Epithelial cell of esophagus (primary cell): ENCODE measurements at regions not wholly inside any gene's neighbourhood (a gene's known extent, or its start where the extent isn't known, plus 50 kb on each side); places are given as distances from the start of the nearest gene placed in this dataset.

ENCODE experiments used
- DNase-seq: peaks from one replicate; pipeline ENCODE4 v3.0.0; 2010; ENCODE audit warnings: low read depth
- H3K4me3 ChIP-seq: 2 replicates; pipeline ENCODE4 v1.5.1; 2011; ENCODE audit warnings: mild to moderate bottlenecking, low read length, control low read depth
- CTCF ChIP-seq: IDR thresholded peaks from 2 replicates; pipeline ENCODE4 v1.5.1; 2011; ENCODE audit warnings: low read depth, mild to moderate bottlenecking, low read length, control low read depth, inconsistent platforms; ENCODE audit not compliant: insufficient read depth; ENCODE audit errors: missing control alignments

- no peak for DNase-seq
- no peak for TF ChIP-seq CTCF
- H3K4me3 ChIP-seq: no peak overlapping the region
Measured at GRCh38 chr18:73639788-73640187, 507.8 kb downstream of the FBXO15 start.

GRCh38 chr18:73638709-73639108, 508.9 kb downstream of the FBXO15 start:
- DNase-seq: no peak

GRCh38 chr18:73636355-73636754, 511.3 kb downstream of the FBXO15 start:
- DNase-seq: peak; percentile 87
- no peak overlapping the region for H3K4me3 ChIP-seq
- TF ChIP-seq CTCF: no peak

More at GRCh38 chr18:73638709-73639108, 508.9 kb downstream of the FBXO15 start:
- TF ChIP-seq CTCF: no peak
- H3K4me3 ChIP-seq: no peak overlapping the region

- no peak overlapping the region for H3K4me3 ChIP-seq
- no peak for TF ChIP-seq CTCF
- DNase-seq: no peak
Measured at GRCh38 chr18:73626859-73627258, 520.8 kb downstream of the FBXO15 start.

- TF ChIP-seq CTCF: no peak
- no peak overlapping the region for H3K4me3 ChIP-seq
- DNase-seq: no peak
Measured at GRCh38 chr18:73626221-73626620, 521.4 kb downstream of the FBXO15 start.

GRCh38 chr18:73621091-73621490, 526.5 kb downstream of the FBXO15 start:
- TF ChIP-seq CTCF: no peak
- H3K4me3 ChIP-seq: no peak overlapping the region
- DNase-seq: no peak

- no peak overlapping the region for H3K4me3 ChIP-seq
- TF ChIP-seq CTCF: no peak
- peak; percentile 48 for DNase-seq
Measured at GRCh38 chr18:73617981-73618380, 529.7 kb downstream of the FBXO15 start.
